ENCODE measurements at regions not wholly inside any gene's neighbourhood (a gene's known extent, or its start where the extent isn't known, plus 50 kb on each side); places are given as distances from the start of the nearest gene placed in this dataset.
A peak's percentile ranks its signal among the peaks of the same experiment; 100 is the strongest.

DNA sequence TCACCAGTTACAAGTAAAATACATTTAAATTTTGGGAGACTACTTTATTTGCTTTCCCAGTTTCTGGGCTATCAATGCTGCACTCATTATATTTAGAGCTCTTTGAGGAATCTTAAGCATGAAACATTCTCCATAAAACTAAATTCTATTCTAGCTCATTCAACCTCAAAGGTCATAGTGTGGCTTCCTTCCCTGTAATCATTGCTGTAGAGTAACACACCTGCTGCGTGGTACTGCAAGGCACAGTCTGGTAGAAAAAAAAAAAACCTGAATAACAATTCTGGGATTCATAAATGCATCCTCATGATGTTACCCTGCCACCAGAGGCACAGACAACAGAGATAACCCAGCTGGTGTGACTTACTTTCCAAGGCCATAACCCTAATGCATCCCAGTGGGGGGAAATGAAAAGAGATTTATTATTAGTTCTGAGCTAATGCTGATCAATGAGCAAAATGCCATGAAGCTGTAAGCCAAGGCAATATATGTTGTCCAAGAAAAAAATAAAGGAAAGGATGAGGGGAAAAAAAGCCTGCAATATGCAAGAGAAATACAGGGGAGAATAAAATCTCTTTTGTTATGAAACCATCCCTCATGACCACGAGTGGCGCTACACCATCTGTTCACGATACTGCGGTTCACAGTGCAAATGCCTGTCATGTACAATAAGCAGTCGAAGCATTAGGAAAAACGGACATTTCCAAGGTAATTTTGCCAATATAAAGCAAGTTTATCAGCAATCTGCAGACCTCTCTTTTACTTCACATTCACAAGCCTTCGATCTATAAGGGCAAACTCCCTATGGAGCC is 1481.6 kb upstream of the PIK3C3 start:
- no peak for TF ChIP-seq POLR2AphosphoS5 (IDR thresholded peaks at IDR 0.05; ENCODE audit: low read depth)
- TF ChIP-seq, protein P1, sequence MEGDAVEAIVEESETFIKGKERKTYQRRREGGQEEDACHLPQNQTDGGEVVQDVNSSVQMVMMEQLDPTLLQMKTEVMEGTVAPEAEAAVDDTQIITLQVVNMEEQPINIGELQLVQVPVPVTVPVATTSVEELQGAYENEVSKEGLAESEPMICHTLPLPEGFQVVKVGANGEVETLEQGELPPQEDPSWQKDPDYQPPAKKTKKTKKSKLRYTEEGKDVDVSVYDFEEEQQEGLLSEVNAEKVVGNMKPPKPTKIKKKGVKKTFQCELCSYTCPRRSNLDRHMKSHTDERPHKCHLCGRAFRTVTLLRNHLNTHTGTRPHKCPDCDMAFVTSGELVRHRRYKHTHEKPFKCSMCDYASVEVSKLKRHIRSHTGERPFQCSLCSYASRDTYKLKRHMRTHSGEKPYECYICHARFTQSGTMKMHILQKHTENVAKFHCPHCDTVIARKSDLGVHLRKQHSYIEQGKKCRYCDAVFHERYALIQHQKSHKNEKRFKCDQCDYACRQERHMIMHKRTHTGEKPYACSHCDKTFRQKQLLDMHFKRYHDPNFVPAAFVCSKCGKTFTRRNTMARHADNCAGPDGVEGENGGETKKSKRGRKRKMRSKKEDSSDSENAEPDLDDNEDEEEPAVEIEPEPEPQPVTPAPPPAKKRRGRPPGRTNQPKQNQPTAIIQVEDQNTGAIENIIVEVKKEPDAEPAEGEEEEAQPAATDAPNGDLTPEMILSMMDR (conservative IDR thresholded peaks at IDR 0.05; ENCODE audit: low read depth in 2 of 2) = peak; percentile 22 to 32; a peak in 2 of 4 replicates
- no peak for TF ChIP-seq CREB1 (CRISPR knock-in tag; IDR thresholded peaks at IDR 0.05; ENCODE audit: low read depth)
- no peak for TF ChIP-seq EZH2 (IDR thresholded peaks at IDR 0.05; ENCODE audit: low read depth, unreplicated experiment)
- TF ChIP-seq, protein P2, sequence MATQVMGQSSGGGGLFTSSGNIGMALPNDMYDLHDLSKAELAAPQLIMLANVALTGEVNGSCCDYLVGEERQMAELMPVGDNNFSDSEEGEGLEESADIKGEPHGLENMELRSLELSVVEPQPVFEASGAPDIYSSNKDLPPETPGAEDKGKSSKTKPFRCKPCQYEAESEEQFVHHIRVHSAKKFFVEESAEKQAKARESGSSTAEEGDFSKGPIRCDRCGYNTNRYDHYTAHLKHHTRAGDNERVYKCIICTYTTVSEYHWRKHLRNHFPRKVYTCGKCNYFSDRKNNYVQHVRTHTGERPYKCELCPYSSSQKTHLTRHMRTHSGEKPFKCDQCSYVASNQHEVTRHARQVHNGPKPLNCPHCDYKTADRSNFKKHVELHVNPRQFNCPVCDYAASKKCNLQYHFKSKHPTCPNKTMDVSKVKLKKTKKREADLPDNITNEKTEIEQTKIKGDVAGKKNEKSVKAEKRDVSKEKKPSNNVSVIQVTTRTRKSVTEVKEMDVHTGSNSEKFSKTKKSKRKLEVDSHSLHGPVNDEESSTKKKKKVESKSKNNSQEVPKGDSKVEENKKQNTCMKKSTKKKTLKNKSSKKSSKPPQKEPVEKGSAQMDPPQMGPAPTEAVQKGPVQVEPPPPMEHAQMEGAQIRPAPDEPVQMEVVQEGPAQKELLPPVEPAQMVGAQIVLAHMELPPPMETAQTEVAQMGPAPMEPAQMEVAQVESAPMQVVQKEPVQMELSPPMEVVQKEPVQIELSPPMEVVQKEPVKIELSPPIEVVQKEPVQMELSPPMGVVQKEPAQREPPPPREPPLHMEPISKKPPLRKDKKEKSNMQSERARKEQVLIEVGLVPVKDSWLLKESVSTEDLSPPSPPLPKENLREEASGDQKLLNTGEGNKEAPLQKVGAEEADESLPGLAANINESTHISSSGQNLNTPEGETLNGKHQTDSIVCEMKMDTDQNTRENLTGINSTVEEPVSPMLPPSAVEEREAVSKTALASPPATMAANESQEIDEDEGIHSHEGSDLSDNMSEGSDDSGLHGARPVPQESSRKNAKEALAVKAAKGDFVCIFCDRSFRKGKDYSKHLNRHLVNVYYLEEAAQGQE (IDR thresholded peaks at IDR 0.05; ENCODE audit: unreplicated experiment) = no peak
- no peak for TF ChIP-seq EZH2phosphoT487 (IDR thresholded peaks at IDR 0.05; ENCODE audit: unreplicated experiment)
- TF ChIP-seq ZNF114 (CRISPR knock-in tag; IDR thresholded peaks at IDR 0.05) = no peak

All from GM23338 (cell line).